ENCODE measurements at regions not wholly inside any gene's neighbourhood (a gene's known extent, or its start where the extent isn't known, plus 50 kb on each side); places are given as distances from the start of the nearest gene placed in this dataset. TPM values are rescaled to one million over a fixed set of nuclear protein-coding genes. Genes with fewer than 3 reads are reported as not detected.

- 95% methylated on average over 5 of the region's 5 CpGs for WGBS
- H3K27ac ChIP-seq (ENCODE audit: low read depth in 1 of 2, low read length in 2 of 2): no peak overlapping the region
- DNase-seq (ENCODE audit: low spot score): no peak
- H3K27me3 ChIP-seq (ENCODE audit: control insufficient read depth in 4 of 4, insufficient read depth in 4 of 4, low read length in 3 of 4): no peaks in the 10 kb centered on the region
- H3K4me3 ChIP-seq (ENCODE audit: low read depth in 1 of 3, low read length in 3 of 3): no peak overlapping the region
- no peaks in the 10 kb centered on the region for H3K36me3 ChIP-seq (ENCODE audit: control insufficient read depth in 4 of 4, insufficient read depth in 3 of 4, low read depth in 1 of 4, low read length in 3 of 4)
- H3K4me1 ChIP-seq (ENCODE audit: control insufficient read depth in 4 of 4, insufficient read depth in 4 of 4, low read length in 3 of 4): no peaks in the 10 kb centered on the region
- no peak overlapping the region for H3K9ac ChIP-seq (ENCODE audit: low read depth in 1 of 2, low read length in 2 of 2)
- H3K9me3 ChIP-seq (ENCODE audit: control insufficient read depth in 4 of 4, low read length in 3 of 4): no peaks in the 10 kb centered on the region
- TF ChIP-seq, protein P1, sequence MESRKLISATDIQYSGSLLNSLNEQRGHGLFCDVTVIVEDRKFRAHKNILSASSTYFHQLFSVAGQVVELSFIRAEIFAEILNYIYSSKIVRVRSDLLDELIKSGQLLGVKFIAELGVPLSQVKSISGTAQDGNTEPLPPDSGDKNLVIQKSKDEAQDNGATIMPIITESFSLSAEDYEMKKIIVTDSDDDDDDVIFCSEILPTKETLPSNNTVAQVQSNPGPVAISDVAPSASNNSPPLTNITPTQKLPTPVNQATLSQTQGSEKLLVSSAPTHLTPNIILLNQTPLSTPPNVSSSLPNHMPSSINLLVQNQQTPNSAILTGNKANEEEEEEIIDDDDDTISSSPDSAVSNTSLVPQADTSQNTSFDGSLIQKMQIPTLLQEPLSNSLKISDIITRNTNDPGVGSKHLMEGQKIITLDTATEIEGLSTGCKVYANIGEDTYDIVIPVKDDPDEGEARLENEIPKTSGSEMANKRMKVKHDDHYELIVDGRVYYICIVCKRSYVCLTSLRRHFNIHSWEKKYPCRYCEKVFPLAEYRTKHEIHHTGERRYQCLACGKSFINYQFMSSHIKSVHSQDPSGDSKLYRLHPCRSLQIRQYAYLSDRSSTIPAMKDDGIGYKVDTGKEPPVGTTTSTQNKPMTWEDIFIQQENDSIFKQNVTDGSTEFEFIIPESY (IDR thresholded peaks at IDR 0.05): no peak
- TF ChIP-seq JUND (IDR thresholded peaks at IDR 0.05) (no peak), TAF1 (conservative IDR thresholded peaks at IDR 0.05) (no peak), RAD21 (IDR thresholded peaks at IDR 0.05) (no peak), GABPA (IDR thresholded peaks at IDR 0.05 in 1 of 2, conservative IDR thresholded peaks at IDR 0.05 in 1 of 2) (no peak), FOXA2 (IDR thresholded peaks at IDR 0.05) (no peak), NR2F2 (IDR thresholded peaks at IDR 0.05) (no peak), EGR1 (IDR thresholded peaks at IDR 0.05; ENCODE audit: low read depth in 2 of 2) (no peak), REST (IDR thresholded peaks at IDR 0.05) (no peak), FOXA1 (IDR thresholded peaks at IDR 0.05) (no peak), HNF4G (IDR thresholded peaks at IDR 0.05) (no peak)
- TF ChIP-seq, protein P2, sequence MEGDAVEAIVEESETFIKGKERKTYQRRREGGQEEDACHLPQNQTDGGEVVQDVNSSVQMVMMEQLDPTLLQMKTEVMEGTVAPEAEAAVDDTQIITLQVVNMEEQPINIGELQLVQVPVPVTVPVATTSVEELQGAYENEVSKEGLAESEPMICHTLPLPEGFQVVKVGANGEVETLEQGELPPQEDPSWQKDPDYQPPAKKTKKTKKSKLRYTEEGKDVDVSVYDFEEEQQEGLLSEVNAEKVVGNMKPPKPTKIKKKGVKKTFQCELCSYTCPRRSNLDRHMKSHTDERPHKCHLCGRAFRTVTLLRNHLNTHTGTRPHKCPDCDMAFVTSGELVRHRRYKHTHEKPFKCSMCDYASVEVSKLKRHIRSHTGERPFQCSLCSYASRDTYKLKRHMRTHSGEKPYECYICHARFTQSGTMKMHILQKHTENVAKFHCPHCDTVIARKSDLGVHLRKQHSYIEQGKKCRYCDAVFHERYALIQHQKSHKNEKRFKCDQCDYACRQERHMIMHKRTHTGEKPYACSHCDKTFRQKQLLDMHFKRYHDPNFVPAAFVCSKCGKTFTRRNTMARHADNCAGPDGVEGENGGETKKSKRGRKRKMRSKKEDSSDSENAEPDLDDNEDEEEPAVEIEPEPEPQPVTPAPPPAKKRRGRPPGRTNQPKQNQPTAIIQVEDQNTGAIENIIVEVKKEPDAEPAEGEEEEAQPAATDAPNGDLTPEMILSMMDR (IDR thresholded peaks at IDR 0.05; ENCODE audit: low read depth, low read length, missing input control): no peak
Observed at GRCh38 chr12:23474438-23474976, 475.0 kb downstream of the SOX5 start.

Small RNA genes in the stretch of these regions (small RNA-seq; reads per million reads assigned to genes)
- gene AC087258.2: not detected

Data from liver (tissue), 9 donors.